ENCODE measurements at regions not wholly inside any gene's neighbourhood (a gene's known extent, or its start where the extent isn't known, plus 50 kb on each side); places are given as distances from the start of the nearest gene placed in this dataset.

- Histone ChIP-seq H3K14ac (ENCODE audit: insufficient read depth, low read length) (no peak overlapping the region), H2BK20ac (ENCODE audit: low read depth, low read length, poor library complexity, severe bottlenecking) (no peak overlapping the region), H2BK12ac (ENCODE audit: insufficient read length, low read depth, low read length) (no peak overlapping the region), H3K23me2 (ENCODE audit: insufficient read length, low read depth, low read length, poor library complexity, severe bottlenecking) (no peaks in the 10 kb centered on the region), H3K27ac (ENCODE audit: insufficient read length, low read depth, low read length) (no peak overlapping the region), H2AFZ (ENCODE audit: low read length) (no peak overlapping the region), H4K5ac (ENCODE audit: insufficient read length, low read depth, low read length) (no peak overlapping the region), H4K8ac (replicated peaks; ENCODE audit: insufficient read length, low read depth, low read length) (no peak overlapping the region), H3K79me2 (ENCODE audit: insufficient read depth, low read length) (no peaks in the 10 kb centered on the region), H3K79me1 (ENCODE audit: insufficient read depth, low read depth, low read length, poor library complexity, severe bottlenecking) (no peaks in the 10 kb centered on the region), H3K23ac (ENCODE audit: insufficient read length, low read depth, low read length) (no peak overlapping the region), H4K20me1 (ENCODE audit: control insufficient read depth, insufficient read depth, insufficient read length) (no peaks in the 10 kb centered on the region), H2AK5ac (ENCODE audit: insufficient read length, low read length) (no peak overlapping the region), H4K91ac (ENCODE audit: insufficient read length, low read depth, low read length) (no peak overlapping the region), H3K4ac (ENCODE audit: low read depth, low read length) (no peak overlapping the region), H3K4me1 (ENCODE audit: insufficient read depth, low read length) (no peaks in the 10 kb centered on the region), H3K9ac (ENCODE audit: extremely low read depth, insufficient read length, low read length) (no peak overlapping the region), H3K4me2 (ENCODE audit: insufficient read depth, insufficient read length, low read length) (no peak overlapping the region), H2BK120ac (ENCODE audit: low read depth, low read length, poor library complexity, severe bottlenecking) (no peak overlapping the region), H3T11ph (ENCODE audit: low read length) (no peak overlapping the region), H2BK5ac (ENCODE audit: insufficient read length, low read length) (no peak overlapping the region), H2BK15ac (ENCODE audit: low read depth, low read length) (no peak overlapping the region), H3K9me3 (ENCODE audit: control insufficient read depth, low read depth, low read length) (peaks cover 6% of the 10 kb centered on the region), H3K56ac (ENCODE audit: insufficient read length, low read depth, low read length) (no peak overlapping the region), H3K27me3 (ENCODE audit: insufficient read depth, low read length) (no peaks in the 10 kb centered on the region), H3K18ac (ENCODE audit: insufficient read length, low read depth, low read length) (no peak overlapping the region)
- H3K4me3 Mint-ChIP-seq: no peak overlapping the region
- TF ChIP-seq CTCF (conservative IDR thresholded peaks at IDR 0.05): no peak
- no CpG with 5 or more reads among the region's 5 CpGs for WGBS (ENCODE audit: extremely low coverage, insufficient read length, low lambda C conversion rate)
- H3K36me3 Mint-ChIP-seq (ENCODE audit: insufficient read depth in 1 of 3, low read depth in 3 of 3): peaks cover 5 to 20% (median 12%) of the 10 kb centered on the region in 3 experiments
- no peak overlapping the region for H3K27ac Mint-ChIP-seq
- H3K27me3 Mint-ChIP-seq (ENCODE audit: low read depth): peaks cover 2% of the 10 kb centered on the region; the same call in 1 of the 2 replicates
- no peak for DNase-seq
- H3K4me1 Mint-ChIP-seq: peaks cover 0 to 4% of the 10 kb centered on the region in 2 experiments; a peak in 1 of 4 replicates
- peaks cover 20 to 27% of the 10 kb centered on the region in 2 experiments for H3K9me3 Mint-ChIP-seq
Measured at GRCh38 chr2:226087505-226088365, 688.2 kb downstream of the NYAP2 start.

Data from H9 (cell line).